ENCODE measurements at regions not wholly inside any gene's neighbourhood (a gene's known extent, or its start where the extent isn't known, plus 50 kb on each side); places are given as distances from the start of the nearest gene placed in this dataset.
A peak's percentile ranks its signal among the peaks of the same experiment; 100 is the strongest.

- no peak for DNase-seq
Observed at GRCh38 chr14:61847861-61848260, 85.6 kb downstream of the SNAPC1 start.

GRCh38 chr14:61854898-61855297 lies 92.7 kb downstream of the SNAPC1 start:
- no peak for DNase-seq

GRCh38 chr14:61860294-61860918 lies 98.2 kb downstream of the SNAPC1 start:
- peak; percentile 53 for DNase-seq

- DNase-seq = no peak
Observed at GRCh38 chr14:61861320-61861865, 99.2 kb downstream of the SNAPC1 start.

GRCh38 chr14:61864329-61864898 lies 102.2 kb downstream of the SNAPC1 start:
- no peak for DNase-seq

- DNase-seq = no peak
Observed at GRCh38 chr14:61866932-61867920, 105.0 kb downstream of the SNAPC1 start.

- no peak for DNase-seq
Observed at GRCh38 chr14:61868846-61869245, 106.6 kb downstream of the SNAPC1 start.

- DNase-seq = no peak
Observed at GRCh38 chr14:61870163-61870562, 107.9 kb downstream of the SNAPC1 start.

GRCh38 chr14:61872452-61872851 lies 110.2 kb downstream of the SNAPC1 start:
- no peak for DNase-seq

GRCh38 chr14:61875483-61875882 lies 113.3 kb downstream of the SNAPC1 start:
- DNase-seq = no peak

- no peak for DNase-seq
Observed at GRCh38 chr14:61876362-61877034, 114.3 kb downstream of the SNAPC1 start.

- no peak for DNase-seq
Observed at GRCh38 chr14:61877035-61877390, 114.8 kb downstream of the SNAPC1 start.

GRCh38 chr14:61877768-61878167 lies 115.5 kb downstream of the SNAPC1 start:
- DNase-seq = no peak

- DNase-seq = no peak
Observed at GRCh38 chr14:61878931-61879330, 116.7 kb downstream of the SNAPC1 start.

- no peak for DNase-seq
Observed at GRCh38 chr14:61881046-61881445, 118.8 kb downstream of the SNAPC1 start.

GRCh38 chr14:61884711-61885110 lies 122.5 kb downstream of the SNAPC1 start:
- DNase-seq = no peak

GRCh38 chr14:61885203-61885961 lies 123.2 kb downstream of the SNAPC1 start:
- DNase-seq = no peak

GRCh38 chr14:61887628-61888027 lies 125.4 kb downstream of the SNAPC1 start:
- no peak for DNase-seq

- no peak for DNase-seq
Observed at GRCh38 chr14:61889914-61890351, 127.7 kb downstream of the SNAPC1 start.

- DNase-seq = no peak
Observed at GRCh38 chr14:61891170-61891569, 128.9 kb downstream of the SNAPC1 start.

- no peak for DNase-seq
Observed at GRCh38 chr14:61891810-61892209, 129.6 kb downstream of the SNAPC1 start.

- no peak for DNase-seq
Observed at GRCh38 chr14:61893371-61893940, 131.2 kb downstream of the SNAPC1 start.
